Activated CD8-positive, alpha-beta memory T cell treated with anti-CD3 and anti-CD28 coated beads for 36 hours (primary cell): ENCODE measurements at regions not wholly inside any gene's neighbourhood (a gene's known extent, or its start where the extent isn't known, plus 50 kb on each side); places are given as distances from the start of the nearest gene placed in this dataset.
"Not testable (repeated sequence)": the region's sequence is repeated elsewhere in the genome, so short reads cannot be mapped to it uniquely, and the experiment has no call there.

Experiments
- CTCF ChIA-PET: fragments of 350-600 bp; sonication (Branson Sonifier 250); formaldehyde crosslinking; loops from one replicate; lab custom pipeline; 2021; ENCODE audit warnings: antibody characterized with exemption; lab: Charles Lee
- POLR2A ChIA-PET: fragments of 350-600 bp; sonication (Branson Sonifier 250); formaldehyde crosslinking; loops from one replicate; lab custom pipeline; 2021; ENCODE audit warnings: antibody characterized with exemption; lab: Charles Lee

GRCh38 chr2:172299741-172300140 lies 127.6 kb upstream of the ITGA6 start:
- ChIA-PET POLR2A (no interaction called here), CTCF (no interaction called here)

GRCh38 chr2:172300851-172301250 lies 126.5 kb upstream of the ITGA6 start:
- ChIA-PET CTCF (no interaction called here), POLR2A (no interaction called here)

GRCh38 chr2:172305066-172305465 lies 122.3 kb upstream of the ITGA6 start:
- ChIA-PET POLR2A (no interaction called here), CTCF (no interaction called here)

GRCh38 chr2:172307800-172308199 lies 119.6 kb upstream of the ITGA6 start:
- POLR2A ChIA-PET, result no interaction called here
- CTCF ChIA-PET, result no interaction called here

- CTCF ChIA-PET, result no interaction called here
Measured at GRCh38 chr2:172308253-172308935, 119.0 kb upstream of the ITGA6 start.

GRCh38 chr2:172311921-172312345 lies 115.5 kb upstream of the ITGA6 start:
- POLR2A ChIA-PET, result no interaction called here
- CTCF ChIA-PET, result no interaction called here

More at GRCh38 chr2:172308253-172308935, 119.0 kb upstream of the ITGA6 start:
- POLR2A ChIA-PET, result no interaction called here

GRCh38 chr2:172313715-172314341 lies 113.6 kb upstream of the ITGA6 start:
- POLR2A ChIA-PET, result no interaction called here

GRCh38 chr2:172315070-172315469 lies 112.3 kb upstream of the ITGA6 start:
- POLR2A ChIA-PET, CTCF ChIA-PET: not testable (repeated sequence)

More at GRCh38 chr2:172313715-172314341, 113.6 kb upstream of the ITGA6 start:
- CTCF ChIA-PET, result interaction anchor here (0.8 kb wide), 1 partner anchor 148 kb away, joined by 3 read pairs; no protein-coding TSS in a partner anchor

- CTCF ChIA-PET, result no interaction called here
- POLR2A ChIA-PET, result no interaction called here
Measured at GRCh38 chr2:172322049-172322448, 105.3 kb upstream of the ITGA6 start.

- ChIA-PET CTCF (interaction anchor here (0.7 kb wide), 1 partner anchor 47 kb away, joined by 3 read pairs; no protein-coding TSS in a partner anchor), POLR2A (interaction anchor here (0.6 kb wide), 1 partner anchor 163 kb away, joined by 5 read pairs; no protein-coding TSS in a partner anchor)
Measured at GRCh38 chr2:172323256-172323655, 104.1 kb upstream of the ITGA6 start.

GRCh38 chr2:172323861-172324597 lies 103.4 kb upstream of the ITGA6 start:
- POLR2A ChIA-PET, result interaction anchor here (0.6 kb wide), 1 partner anchor 162 kb away, joined by 5 read pairs; no protein-coding TSS in a partner anchor
- CTCF ChIA-PET, result interaction anchor here (0.7 kb wide), 1 partner anchor 48 kb away, joined by 3 read pairs; no protein-coding TSS in a partner anchor

- POLR2A ChIA-PET, result no interaction called here
- CTCF ChIA-PET, result no interaction called here
Measured at GRCh38 chr2:172326211-172326509, 101.2 kb upstream of the ITGA6 start.

- CTCF ChIA-PET, result no interaction called here
- POLR2A ChIA-PET, result no interaction called here
Measured at GRCh38 chr2:172328103-172328841, 99.1 kb upstream of the ITGA6 start.

- POLR2A ChIA-PET, result interaction anchor here (0.6 kb wide), 1 partner anchor 105 kb away, joined by 3 read pairs; no protein-coding TSS in a partner anchor
Measured at GRCh38 chr2:172329416-172329773, 98.0 kb upstream of the ITGA6 start.

GRCh38 chr2:172329774-172330671 lies 97.4 kb upstream of the ITGA6 start:
- CTCF ChIA-PET, result no interaction called here
- POLR2A ChIA-PET, result no interaction called here

More at GRCh38 chr2:172329416-172329773, 98.0 kb upstream of the ITGA6 start:
- CTCF ChIA-PET, result no interaction called here

- POLR2A ChIA-PET, result no interaction called here
- CTCF ChIA-PET, result no interaction called here
Measured at GRCh38 chr2:172332507-172332906, 94.9 kb upstream of the ITGA6 start.

- ChIA-PET POLR2A (no interaction called here), CTCF (no interaction called here)
Measured at GRCh38 chr2:172333235-172333977, 94.0 kb upstream of the ITGA6 start.

GRCh38 chr2:172333978-172334330 lies 93.4 kb upstream of the ITGA6 start:
- ChIA-PET CTCF (no interaction called here), POLR2A (no interaction called here)
